ENCODE measurements at regions not wholly inside any gene's neighbourhood (a gene's known extent, or its start where the extent isn't known, plus 50 kb on each side); places are given as distances from the start of the nearest gene placed in this dataset.

DNA sequence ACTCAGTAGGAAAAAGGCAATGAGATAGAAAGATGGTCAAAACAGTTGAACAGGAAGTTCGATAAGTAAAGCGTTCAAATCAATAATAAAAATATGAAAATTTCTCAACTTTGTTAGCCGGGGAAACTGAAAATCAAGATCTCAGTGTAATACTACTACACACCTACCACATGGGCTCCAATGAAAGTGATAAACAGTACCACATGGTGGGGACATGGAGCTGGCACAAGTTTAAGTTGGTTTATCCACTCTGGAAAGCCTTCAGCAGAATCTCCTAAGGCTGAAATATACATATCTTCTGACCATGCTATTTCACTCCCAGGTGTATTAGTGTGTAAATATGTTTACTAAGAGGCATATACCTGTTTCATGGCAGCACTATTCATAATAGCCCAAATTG is 126.8 kb downstream of the NXNL2 start (continued):
- TF ChIP-seq, protein P1, sequence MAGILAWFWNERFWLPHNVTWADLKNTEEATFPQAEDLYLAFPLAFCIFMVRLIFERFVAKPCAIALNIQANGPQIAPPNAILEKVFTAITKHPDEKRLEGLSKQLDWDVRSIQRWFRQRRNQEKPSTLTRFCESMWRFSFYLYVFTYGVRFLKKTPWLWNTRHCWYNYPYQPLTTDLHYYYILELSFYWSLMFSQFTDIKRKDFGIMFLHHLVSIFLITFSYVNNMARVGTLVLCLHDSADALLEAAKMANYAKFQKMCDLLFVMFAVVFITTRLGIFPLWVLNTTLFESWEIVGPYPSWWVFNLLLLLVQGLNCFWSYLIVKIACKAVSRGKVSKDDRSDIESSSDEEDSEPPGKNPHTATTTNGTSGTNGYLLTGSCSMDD (CRISPR knock-in tag; IDR thresholded peaks at IDR 0.05): no peak
- TF ChIP-seq, protein P2, sequence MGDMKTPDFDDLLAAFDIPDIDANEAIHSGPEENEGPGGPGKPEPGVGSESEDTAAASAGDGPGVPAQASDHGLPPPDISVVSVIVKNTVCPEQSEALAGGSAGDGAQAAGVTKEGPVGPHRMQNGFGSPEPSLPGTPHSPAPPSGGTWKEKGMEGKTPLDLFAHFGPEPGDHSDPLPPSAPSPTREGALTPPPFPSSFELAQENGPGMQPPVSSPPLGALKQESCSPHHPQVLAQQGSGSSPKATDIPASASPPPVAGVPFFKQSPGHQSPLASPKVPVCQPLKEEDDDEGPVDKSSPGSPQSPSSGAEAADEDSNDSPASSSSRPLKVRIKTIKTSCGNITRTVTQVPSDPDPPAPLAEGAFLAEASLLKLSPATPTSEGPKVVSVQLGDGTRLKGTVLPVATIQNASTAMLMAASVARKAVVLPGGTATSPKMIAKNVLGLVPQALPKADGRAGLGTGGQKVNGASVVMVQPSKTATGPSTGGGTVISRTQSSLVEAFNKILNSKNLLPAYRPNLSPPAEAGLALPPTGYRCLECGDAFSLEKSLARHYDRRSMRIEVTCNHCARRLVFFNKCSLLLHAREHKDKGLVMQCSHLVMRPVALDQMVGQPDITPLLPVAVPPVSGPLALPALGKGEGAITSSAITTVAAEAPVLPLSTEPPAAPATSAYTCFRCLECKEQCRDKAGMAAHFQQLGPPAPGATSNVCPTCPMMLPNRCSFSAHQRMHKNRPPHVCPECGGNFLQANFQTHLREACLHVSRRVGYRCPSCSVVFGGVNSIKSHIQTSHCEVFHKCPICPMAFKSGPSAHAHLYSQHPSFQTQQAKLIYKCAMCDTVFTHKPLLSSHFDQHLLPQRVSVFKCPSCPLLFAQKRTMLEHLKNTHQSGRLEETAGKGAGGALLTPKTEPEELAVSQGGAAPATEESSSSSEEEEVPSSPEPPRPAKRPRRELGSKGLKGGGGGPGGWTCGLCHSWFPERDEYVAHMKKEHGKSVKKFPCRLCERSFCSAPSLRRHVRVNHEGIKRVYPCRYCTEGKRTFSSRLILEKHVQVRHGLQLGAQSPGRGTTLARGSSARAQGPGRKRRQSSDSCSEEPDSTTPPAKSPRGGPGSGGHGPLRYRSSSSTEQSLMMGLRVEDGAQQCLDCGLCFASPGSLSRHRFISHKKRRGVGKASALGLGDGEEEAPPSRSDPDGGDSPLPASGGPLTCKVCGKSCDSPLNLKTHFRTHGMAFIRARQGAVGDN (CRISPR knock-in tag; IDR thresholded peaks at IDR 0.05): no peak
- TF ChIP-seq PAWR (CRISPR knock-in tag; IDR thresholded peaks at IDR 0.05; ENCODE audit: borderline replicate concordance) (no peak), ZNF713 (CRISPR knock-in tag; IDR thresholded peaks at IDR 0.05) (no peak), SALL2 (CRISPR knock-in tag; IDR thresholded peaks at IDR 0.05) (no peak), ONECUT2 (CRISPR knock-in tag; IDR thresholded peaks at IDR 0.05) (no peak), TRIM24 (CRISPR knock-in tag; IDR thresholded peaks at IDR 0.05) (no peak), STAG1 (CRISPR knock-in tag; IDR thresholded peaks at IDR 0.05) (peak; percentile 54), TOPORS (CRISPR knock-in tag; IDR thresholded peaks at IDR 0.05) (no peak)
- TF ChIP-seq, protein P3, sequence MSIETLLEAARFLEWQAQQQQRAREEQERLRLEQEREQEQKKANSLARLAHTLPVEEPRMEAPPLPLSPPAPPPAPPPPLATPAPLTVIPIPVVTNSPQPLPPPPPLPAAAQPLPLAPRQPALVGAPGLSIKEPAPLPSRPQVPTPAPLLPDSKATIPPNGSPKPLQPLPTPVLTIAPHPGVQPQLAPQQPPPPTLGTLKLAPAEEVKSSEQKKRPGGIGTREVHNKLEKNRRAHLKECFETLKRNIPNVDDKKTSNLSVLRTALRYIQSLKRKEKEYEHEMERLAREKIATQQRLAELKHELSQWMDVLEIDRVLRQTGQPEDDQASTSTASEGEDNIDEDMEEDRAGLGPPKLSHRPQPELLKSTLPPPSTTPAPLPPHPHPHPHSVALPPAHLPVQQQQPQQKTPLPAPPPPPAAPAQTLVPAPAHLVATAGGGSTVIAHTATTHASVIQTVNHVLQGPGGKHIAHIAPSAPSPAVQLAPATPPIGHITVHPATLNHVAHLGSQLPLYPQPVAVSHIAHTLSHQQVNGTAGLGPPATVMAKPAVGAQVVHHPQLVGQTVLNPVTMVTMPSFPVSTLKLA (IDR thresholded peaks at IDR 0.05): 0 out of 2 replicates have a peak, but pooled peaks have one; percentile 25
- TF ChIP-seq, protein P4, sequence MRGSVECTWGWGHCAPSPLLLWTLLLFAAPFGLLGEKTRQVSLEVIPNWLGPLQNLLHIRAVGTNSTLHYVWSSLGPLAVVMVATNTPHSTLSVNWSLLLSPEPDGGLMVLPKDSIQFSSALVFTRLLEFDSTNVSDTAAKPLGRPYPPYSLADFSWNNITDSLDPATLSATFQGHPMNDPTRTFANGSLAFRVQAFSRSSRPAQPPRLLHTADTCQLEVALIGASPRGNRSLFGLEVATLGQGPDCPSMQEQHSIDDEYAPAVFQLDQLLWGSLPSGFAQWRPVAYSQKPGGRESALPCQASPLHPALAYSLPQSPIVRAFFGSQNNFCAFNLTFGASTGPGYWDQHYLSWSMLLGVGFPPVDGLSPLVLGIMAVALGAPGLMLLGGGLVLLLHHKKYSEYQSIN (CRISPR knock-in tag; IDR thresholded peaks at IDR 0.05; ENCODE audit: borderline replicate concordance): no peak
- TF ChIP-seq, protein P5, sequence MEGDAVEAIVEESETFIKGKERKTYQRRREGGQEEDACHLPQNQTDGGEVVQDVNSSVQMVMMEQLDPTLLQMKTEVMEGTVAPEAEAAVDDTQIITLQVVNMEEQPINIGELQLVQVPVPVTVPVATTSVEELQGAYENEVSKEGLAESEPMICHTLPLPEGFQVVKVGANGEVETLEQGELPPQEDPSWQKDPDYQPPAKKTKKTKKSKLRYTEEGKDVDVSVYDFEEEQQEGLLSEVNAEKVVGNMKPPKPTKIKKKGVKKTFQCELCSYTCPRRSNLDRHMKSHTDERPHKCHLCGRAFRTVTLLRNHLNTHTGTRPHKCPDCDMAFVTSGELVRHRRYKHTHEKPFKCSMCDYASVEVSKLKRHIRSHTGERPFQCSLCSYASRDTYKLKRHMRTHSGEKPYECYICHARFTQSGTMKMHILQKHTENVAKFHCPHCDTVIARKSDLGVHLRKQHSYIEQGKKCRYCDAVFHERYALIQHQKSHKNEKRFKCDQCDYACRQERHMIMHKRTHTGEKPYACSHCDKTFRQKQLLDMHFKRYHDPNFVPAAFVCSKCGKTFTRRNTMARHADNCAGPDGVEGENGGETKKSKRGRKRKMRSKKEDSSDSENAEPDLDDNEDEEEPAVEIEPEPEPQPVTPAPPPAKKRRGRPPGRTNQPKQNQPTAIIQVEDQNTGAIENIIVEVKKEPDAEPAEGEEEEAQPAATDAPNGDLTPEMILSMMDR (CRISPR knock-in tag; IDR thresholded peaks at IDR 0.05): peak; percentile 51
- TF ChIP-seq, protein P6, sequence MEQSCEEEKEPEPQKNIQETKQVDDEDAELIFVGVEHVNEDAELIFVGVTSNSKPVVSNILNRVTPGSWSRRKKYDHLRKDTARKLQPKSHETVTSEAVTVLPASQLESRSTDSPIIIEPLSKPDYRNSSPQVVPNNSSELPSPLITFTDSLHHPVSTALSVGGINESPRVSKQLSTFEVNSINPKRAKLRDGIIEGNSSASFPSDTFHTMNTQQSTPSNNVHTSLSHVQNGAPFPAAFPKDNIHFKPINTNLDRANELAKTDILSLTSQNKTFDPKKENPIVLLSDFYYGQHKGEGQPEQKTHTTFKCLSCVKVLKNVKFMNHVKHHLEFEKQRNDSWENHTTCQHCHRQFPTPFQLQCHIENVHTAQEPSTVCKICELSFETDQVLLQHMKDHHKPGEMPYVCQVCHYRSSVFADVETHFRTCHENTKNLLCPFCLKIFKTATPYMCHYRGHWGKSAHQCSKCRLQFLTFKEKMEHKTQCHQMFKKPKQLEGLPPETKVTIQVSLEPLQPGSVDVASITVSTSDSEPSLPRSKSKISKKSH (CRISPR knock-in tag; IDR thresholded peaks at IDR 0.05; ENCODE audit: borderline replicate concordance): no peak
- TF ChIP-seq, protein P7, sequence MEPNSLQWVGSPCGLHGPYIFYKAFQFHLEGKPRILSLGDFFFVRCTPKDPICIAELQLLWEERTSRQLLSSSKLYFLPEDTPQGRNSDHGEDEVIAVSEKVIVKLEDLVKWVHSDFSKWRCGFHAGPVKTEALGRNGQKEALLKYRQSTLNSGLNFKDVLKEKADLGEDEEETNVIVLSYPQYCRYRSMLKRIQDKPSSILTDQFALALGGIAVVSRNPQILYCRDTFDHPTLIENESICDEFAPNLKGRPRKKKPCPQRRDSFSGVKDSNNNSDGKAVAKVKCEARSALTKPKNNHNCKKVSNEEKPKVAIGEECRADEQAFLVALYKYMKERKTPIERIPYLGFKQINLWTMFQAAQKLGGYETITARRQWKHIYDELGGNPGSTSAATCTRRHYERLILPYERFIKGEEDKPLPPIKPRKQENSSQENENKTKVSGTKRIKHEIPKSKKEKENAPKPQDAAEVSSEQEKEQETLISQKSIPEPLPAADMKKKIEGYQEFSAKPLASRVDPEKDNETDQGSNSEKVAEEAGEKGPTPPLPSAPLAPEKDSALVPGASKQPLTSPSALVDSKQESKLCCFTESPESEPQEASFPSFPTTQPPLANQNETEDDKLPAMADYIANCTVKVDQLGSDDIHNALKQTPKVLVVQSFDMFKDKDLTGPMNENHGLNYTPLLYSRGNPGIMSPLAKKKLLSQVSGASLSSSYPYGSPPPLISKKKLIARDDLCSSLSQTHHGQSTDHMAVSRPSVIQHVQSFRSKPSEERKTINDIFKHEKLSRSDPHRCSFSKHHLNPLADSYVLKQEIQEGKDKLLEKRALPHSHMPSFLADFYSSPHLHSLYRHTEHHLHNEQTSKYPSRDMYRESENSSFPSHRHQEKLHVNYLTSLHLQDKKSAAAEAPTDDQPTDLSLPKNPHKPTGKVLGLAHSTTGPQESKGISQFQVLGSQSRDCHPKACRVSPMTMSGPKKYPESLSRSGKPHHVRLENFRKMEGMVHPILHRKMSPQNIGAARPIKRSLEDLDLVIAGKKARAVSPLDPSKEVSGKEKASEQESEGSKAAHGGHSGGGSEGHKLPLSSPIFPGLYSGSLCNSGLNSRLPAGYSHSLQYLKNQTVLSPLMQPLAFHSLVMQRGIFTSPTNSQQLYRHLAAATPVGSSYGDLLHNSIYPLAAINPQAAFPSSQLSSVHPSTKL (CRISPR knock-in tag; IDR thresholded peaks at IDR 0.05): no peak
